PC-9 (cell line): ENCODE measurements at regions not wholly inside any gene's neighbourhood (a gene's known extent, or its start where the extent isn't known, plus 50 kb on each side); places are given as distances from the start of the nearest gene placed in this dataset.

Experiments
- CTCF ChIP-seq: fragments of 200-600 bp; sonication (generic); conservative IDR thresholded peaks from 2 replicates; pipeline ENCODE4 v1.6.1; 2017; ENCODE audit warnings: mixed run types, antibody characterized with exemption, mild to moderate bottlenecking, moderate library complexity
- EZH2 ChIP-seq: fragments of 200-600 bp; sonication (generic); IDR thresholded peaks from 2 replicates; pipeline ENCODE4 v1.8.0; 2017; ENCODE audit warnings: antibody characterized with exemption, low read depth

GRCh38 chr6:164401871-164402270 lies 907.5 kb downstream of the C6orf118 start:
- no peak for TF ChIP-seq CTCF
- TF ChIP-seq EZH2 = no peak
